GM03348 (cell line): ENCODE measurements at regions not wholly inside any gene's neighbourhood (a gene's known extent, or its start where the extent isn't known, plus 50 kb on each side); places are given as distances from the start of the nearest gene placed in this dataset.

Source experiments
- DNase-seq: peaks from one replicate; pipeline ENCODE4 v3.0.0; 2012; ENCODE audit warnings: low spot score

GRCh38 chr3:193827871-193828270, 234.9 kb downstream of the OPA1 start:
- DNase-seq = no peak

- no peak for DNase-seq
These were observed 235.5 kb downstream of the OPA1 start for GRCh38 chr3:193828477-193828876.

- DNase-seq = peak; percentile 42
These were observed 236.8 kb downstream of the OPA1 start for GRCh38 chr3:193829781-193830180.

- DNase-seq = no peak
These were observed 237.8 kb downstream of the OPA1 start for GRCh38 chr3:193830791-193831191.

- no peak for DNase-seq
These were observed 238.8 kb downstream of the OPA1 start for GRCh38 chr3:193831495-193832455.

- no peak for DNase-seq
These were observed 239.9 kb downstream of the OPA1 start for GRCh38 chr3:193832833-193833413.

- DNase-seq = no peak
These were observed 240.6 kb downstream of the OPA1 start for GRCh38 chr3:193833592-193833991.

GRCh38 chr3:193835414-193835813, 242.4 kb downstream of the OPA1 start:
- no peak for DNase-seq

- no peak for DNase-seq
These were observed 243.5 kb downstream of the OPA1 start for GRCh38 chr3:193836511-193836910.

- no peak for DNase-seq
These were observed 243.9 kb downstream of the OPA1 start for GRCh38 chr3:193836918-193837317.

GRCh38 chr3:193837347-193837827, 244.4 kb downstream of the OPA1 start:
- no peak for DNase-seq

GRCh38 chr3:193840111-193840641, 247.2 kb downstream of the OPA1 start:
- no peak for DNase-seq

GRCh38 chr3:193841581-193841980, 248.6 kb downstream of the OPA1 start:
- no peak for DNase-seq

- DNase-seq = no peak
These were observed 249.2 kb downstream of the OPA1 start for GRCh38 chr3:193842029-193842798.

GRCh38 chr3:193842832-193843473, 249.9 kb downstream of the OPA1 start:
- no peak for DNase-seq

- DNase-seq = no peak
These were observed 250.7 kb downstream of the OPA1 start for GRCh38 chr3:193843474-193844301.

- DNase-seq = no peak
These were observed 251.5 kb downstream of the OPA1 start for GRCh38 chr3:193844472-193844871.

GRCh38 chr3:193845144-193845543, 252.1 kb downstream of the OPA1 start:
- DNase-seq = no peak

- DNase-seq = no peak
These were observed 253.6 kb downstream of the OPA1 start for GRCh38 chr3:193846569-193846968.

GRCh38 chr3:193847402-193847801, 254.4 kb downstream of the OPA1 start:
- no peak for DNase-seq

- DNase-seq = no peak
These were observed 255.5 kb downstream of the OPA1 start for GRCh38 chr3:193848547-193848946.
